ENCODE measurements at regions not wholly inside any gene's neighbourhood (a gene's known extent, or its start where the extent isn't known, plus 50 kb on each side); places are given as distances from the start of the nearest gene placed in this dataset.

GRCh38 chr13:99892866-99893504 lies 78.6 kb downstream of the ZIC5 start:
- Histone ChIP-seq H3K4me3 (replicated peaks in 1 of 3; ENCODE audit: insufficient read depth in 1 of 3, low read depth in 2 of 3, low read length in 3 of 3) (peak overlapping the region in 2 of 3 experiments; percentile 9 to 15; a peak in 1 of 6 replicates), H4K20me1 (ENCODE audit: insufficient read depth, low read length) (no peaks in the 10 kb centered on the region), H2AFZ (ENCODE audit: low read length) (no peak overlapping the region), H3K9me3 (ENCODE audit: low read length) (no peaks in the 10 kb centered on the region), H3K36me3 (replicated peaks in 1 of 2; ENCODE audit: control insufficient read depth in 1 of 2, insufficient read depth in 2 of 2, low read length in 2 of 2) (no peaks in the 10 kb centered on the region), H3K27ac (ENCODE audit: extremely low read length, insufficient read depth, low read length) (no peak overlapping the region), H3K9ac (ENCODE audit: insufficient read depth, low read depth, low read length) (no peak overlapping the region), H3K4me1 (ENCODE audit: insufficient read depth, low read length) (peaks cover 17% of the 10 kb centered on the region), H3K27me3 (ENCODE audit: control insufficient read depth in 1 of 2, insufficient read depth in 2 of 2, low read length in 2 of 2) (peaks cover 0 to 1% of the 10 kb centered on the region in 2 experiments; a peak in 1 of 5 replicates), H3K4me2 (ENCODE audit: low read depth, low read length) (peak overlapping the region; percentile 57), H3K79me2 (ENCODE audit: insufficient read depth, low read length) (no peaks in the 10 kb centered on the region)
- BruUV-seq (replicated peaks), result no TSS peak
- in situ Hi-C loops (cut with HindIII; ENCODE audit: extremely low pct_ligation_motif_present, low pct_unique_long_range_greater_than_20kb), result no loop called here
- ChIA-PET CTCF (ENCODE audit: low intra/inter-chr PET ratio, low total read pairs) (no interaction called here), POLR2A (no interaction called here)
- intact Hi-C loops (cut with micrococcal nuclease; ENCODE audit: unreplicated experiment), result no loop called here
- 0 out of 3 replicates have a peak, but pooled peaks have one; percentile 21 for ATAC-seq
- TF ChIP-seq ZNF121 (CRISPR knock-in tag; IDR thresholded peaks at IDR 0.05), result 0 out of 2 replicates have a peak, but pooled peaks have one; percentile 30
- TF ChIP-seq, protein P1, sequence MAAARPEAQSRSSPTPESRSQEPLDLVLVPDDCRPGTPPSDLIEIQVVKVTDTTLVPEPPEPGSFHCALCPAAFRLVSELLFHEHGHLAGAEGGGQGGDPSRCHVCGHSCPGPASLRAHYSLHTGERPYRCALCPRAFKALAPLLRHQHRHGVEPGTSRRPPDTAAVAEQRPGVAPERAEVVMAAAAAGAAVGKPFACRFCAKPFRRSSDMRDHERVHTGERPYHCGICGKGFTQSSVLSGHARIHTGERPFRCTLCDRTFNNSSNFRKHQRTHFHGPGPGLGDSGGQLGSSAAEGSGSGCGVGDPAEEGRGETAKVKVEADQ (CRISPR knock-in tag; IDR thresholded peaks at IDR 0.05; ENCODE audit: borderline replicate concordance), result no peak
- no peak for DNase-seq (ENCODE audit: low spot score)
- 79% methylated on average over 11 of the region's 17 CpGs for WGBS (ENCODE audit: low lambda C conversion rate)
- FAIRE-seq, result no peak

DNA sequence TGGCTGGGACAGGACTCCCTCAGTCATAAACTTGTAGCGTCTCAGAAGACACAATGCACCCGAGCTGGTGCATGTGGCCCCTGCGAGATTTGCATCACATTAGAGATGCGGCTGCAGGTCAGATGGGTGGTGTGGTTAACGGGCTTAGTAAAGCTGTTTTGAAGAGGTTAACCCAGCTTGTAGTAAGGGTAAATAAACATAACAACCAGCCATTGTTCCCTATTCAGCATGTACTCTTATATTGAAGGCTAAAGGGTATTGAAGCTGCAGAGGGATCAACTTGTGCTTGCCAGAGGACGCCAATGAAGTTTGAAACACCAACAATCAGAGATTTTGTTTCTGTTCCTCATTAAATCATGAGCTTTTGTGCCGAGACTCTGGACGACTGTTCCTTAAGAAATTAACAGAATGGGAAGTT lies 79.4 kb downstream of the ZIC5 start:
- no peak overlapping the region for H3K27ac ChIP-seq (ENCODE audit: extremely low read length, insufficient read depth, low read length)
- WGBS (ENCODE audit: low lambda C conversion rate), result 34% methylated on average over 8 of the region's 8 CpGs
- ChIA-PET CTCF (ENCODE audit: low intra/inter-chr PET ratio, low total read pairs) (no interaction called here), POLR2A (no interaction called here)
- peak overlapping the region; percentile 57 for H3K4me2 ChIP-seq (ENCODE audit: low read depth, low read length)
- no peaks in the 10 kb centered on the region for H3K79me2 ChIP-seq (ENCODE audit: insufficient read depth, low read length)
- H4K20me1 ChIP-seq (ENCODE audit: insufficient read depth, low read length), result no peaks in the 10 kb centered on the region
- no peak overlapping the region for H3K9ac ChIP-seq (ENCODE audit: insufficient read depth, low read depth, low read length)
- BruUV-seq (replicated peaks), result no TSS peak
- H3K4me1 ChIP-seq (ENCODE audit: insufficient read depth, low read length), result peaks cover 17% of the 10 kb centered on the region
- DNase-seq (ENCODE audit: low spot score) (no peak), ATAC-seq (peak; percentile 67), FAIRE-seq (no peak)
- H2AFZ ChIP-seq (ENCODE audit: low read length), result no peak overlapping the region
- no peak for TF ChIP-seq U2AF1 (optimal IDR thresholded peaks at IDR 0.05; ENCODE audit: low read depth, low read length)
- TF ChIP-seq HOXA9 (CRISPR knock-in tag; IDR thresholded peaks at IDR 0.05; ENCODE audit: borderline replicate concordance), result no peak
- TF ChIP-seq REXO4 (CRISPR knock-in tag; IDR thresholded peaks at IDR 0.05; ENCODE audit: borderline replicate concordance), result no peak
- peak; percentile 21; the same call in 1 of the 2 replicates for TF ChIP-seq SOX5 (CRISPR knock-in tag; IDR thresholded peaks at IDR 0.05; ENCODE audit: borderline replicate concordance)
- TF ChIP-seq ZNF782 (CRISPR knock-in tag; IDR thresholded peaks at IDR 0.05; ENCODE audit: borderline replicate concordance), result no peak
- TF ChIP-seq ZSCAN9 (CRISPR knock-in tag; IDR thresholded peaks at IDR 0.05; ENCODE audit: borderline replicate concordance), result no peak
- TF ChIP-seq ZNF674 (CRISPR knock-in tag; IDR thresholded peaks at IDR 0.05; ENCODE audit: low read depth), result no peak
- no peak for TF ChIP-seq HOXA7 (CRISPR knock-in tag; IDR thresholded peaks at IDR 0.05)
- TF ChIP-seq, protein P2, sequence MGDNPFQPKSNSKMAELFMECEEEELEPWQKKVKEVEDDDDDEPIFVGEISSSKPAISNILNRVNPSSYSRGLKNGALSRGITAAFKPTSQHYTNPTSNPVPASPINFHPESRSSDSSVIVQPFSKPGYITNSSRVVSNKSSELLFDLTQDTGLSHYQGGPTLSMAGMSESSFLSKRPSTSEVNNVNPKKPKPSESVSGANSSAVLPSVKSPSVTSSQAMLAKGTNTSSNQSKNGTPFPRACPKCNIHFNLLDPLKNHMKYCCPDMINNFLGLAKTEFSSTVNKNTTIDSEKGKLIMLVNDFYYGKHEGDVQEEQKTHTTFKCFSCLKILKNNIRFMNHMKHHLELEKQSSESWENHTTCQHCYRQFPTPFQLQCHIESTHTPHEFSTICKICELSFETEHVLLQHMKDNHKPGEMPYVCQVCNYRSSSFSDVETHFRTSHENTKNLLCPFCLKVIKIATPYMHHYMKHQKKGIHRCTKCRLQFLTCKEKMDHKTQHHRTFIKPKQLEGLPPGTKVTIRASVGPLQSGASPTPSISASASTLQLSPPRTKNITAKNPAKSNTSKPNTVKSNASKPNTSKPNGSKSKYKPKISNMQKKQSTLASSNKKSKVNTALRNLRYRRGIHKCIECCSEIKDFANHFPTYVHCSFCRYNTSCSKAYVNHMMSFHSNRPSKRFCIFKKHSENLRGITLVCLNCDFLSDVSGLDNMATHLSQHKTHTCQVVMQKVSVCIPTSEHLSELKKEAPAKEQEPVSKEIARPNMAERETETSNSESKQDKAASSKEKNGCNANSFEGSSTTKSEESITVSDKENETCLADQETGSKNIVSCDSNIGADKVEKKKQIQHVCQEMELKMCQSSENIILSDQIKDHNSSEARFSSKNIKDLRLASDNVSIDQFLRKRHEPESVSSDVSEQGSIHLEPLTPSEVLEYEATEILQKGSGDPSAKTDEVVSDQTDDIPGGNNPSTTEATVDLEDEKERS (CRISPR knock-in tag; IDR thresholded peaks at IDR 0.05), result no peak
- peaks cover 0 to 1% of the 10 kb centered on the region in 2 experiments; a peak in 1 of 5 replicates for H3K27me3 ChIP-seq (ENCODE audit: control insufficient read depth in 1 of 2, insufficient read depth in 2 of 2, low read length in 2 of 2)
- no peaks in the 10 kb centered on the region for H3K36me3 ChIP-seq (replicated peaks in 1 of 2; ENCODE audit: control insufficient read depth in 1 of 2, insufficient read depth in 2 of 2, low read length in 2 of 2)
- intact Hi-C loops (cut with micrococcal nuclease; ENCODE audit: unreplicated experiment) (no loop called here), in situ Hi-C loops (cut with HindIII; ENCODE audit: extremely low pct_ligation_motif_present, low pct_unique_long_range_greater_than_20kb) (no loop called here)
- peak overlapping the region in 1 of 3 experiments; percentile 9; a peak in 1 of 6 replicates for H3K4me3 ChIP-seq (replicated peaks in 1 of 3; ENCODE audit: insufficient read depth in 1 of 3, low read depth in 2 of 3, low read length in 3 of 3)
- no peaks in the 10 kb centered on the region for H3K9me3 ChIP-seq (ENCODE audit: low read length)
